GM23338 (cell line): ENCODE measurements at regions not wholly inside any gene's neighbourhood (a gene's known extent, or its start where the extent isn't known, plus 50 kb on each side); places are given as distances from the start of the nearest gene placed in this dataset.
A peak's percentile ranks its signal among the peaks of the same experiment; 100 is the strongest.

Experiments used
- ATAC-seq: fragments of 200-7000 bp; cut with Tn5 transposase; 3 replicates; pipeline ENCODE4 v1.9.1; 2020
- DNase-seq: peaks from one replicate; pipeline ENCODE4 v3.0.0-alpha.2; 2015; ENCODE audit warnings: low spot score
- H2AFZ ChIP-seq: fragments of 200-600 bp; sonication (generic); 2 replicates; pipeline ENCODE4 v1.8.0; 2016; ENCODE audit warnings: antibody characterized with exemption, mild to moderate bottlenecking, moderate library complexity
- H3F3A ChIP-seq: fragments of 200-600 bp; sonication (generic); replicated peaks from 2 replicates; pipeline ENCODE4 v1.8.0; 2017; ENCODE audit warnings: antibody characterized with exemption, mixed run types, low read depth
- H3K27ac ChIP-seq: fragments of 200-600 bp; sonication (generic); 2 replicates; pipeline ENCODE4 v1.6.1; 2016; ENCODE audit warnings: low read depth
- H3K27me3 ChIP-seq: fragments of 200-600 bp; sonication (generic); 2 replicates; pipeline ENCODE4 v1.8.0; 2016; ENCODE audit warnings: mild to moderate bottlenecking, mixed run types, moderate library complexity; ENCODE audit not compliant: insufficient read depth
- H3K36me3 ChIP-seq: fragments of 200-600 bp; sonication (generic); 2 replicates; pipeline ENCODE4 v1.8.0; 2016; ENCODE audit warnings: mild to moderate bottlenecking; ENCODE audit not compliant: insufficient read depth
- H3K4me1 ChIP-seq: fragments of 200-600 bp; sonication (generic); 2 replicates; pipeline ENCODE4 v1.8.0; 2016; ENCODE audit warnings: mild to moderate bottlenecking, moderate library complexity; ENCODE audit not compliant: insufficient read depth
- H3K4me2 ChIP-seq: fragments of 200-600 bp; sonication (generic); 2 replicates; pipeline ENCODE4 v1.7.1; 2017; ENCODE audit warnings: mixed run types
- H3K4me3 ChIP-seq: fragments of 200-600 bp; sonication (generic); 2 replicates; pipeline ENCODE4 v1.6.1; 2016; ENCODE audit warnings: mixed run types
- H3K79me2 ChIP-seq: fragments of 200-600 bp; sonication (generic); replicated peaks from 2 replicates; pipeline ENCODE4 v1.8.0; 2017; ENCODE audit warnings: mild to moderate bottlenecking; ENCODE audit not compliant: insufficient read depth
- H3K9me2 ChIP-seq: fragments of 200-600 bp; sonication (generic); 2 replicates; pipeline ENCODE4 v1.8.0; 2017; ENCODE audit not compliant: insufficient read depth
- H4K20me1 ChIP-seq: fragments of 200-600 bp; sonication (generic); replicated peaks from 2 replicates; pipeline ENCODE4 v1.8.0; 2017; ENCODE audit warnings: mild to moderate bottlenecking; ENCODE audit not compliant: insufficient read depth
- H3K27ac Mint-ChIP-seq: 2 replicates; pipeline ENCODE4 v1.8.0; 2020; ENCODE audit warnings: inconsistent platforms, mild to moderate bottlenecking, moderate library complexity, mixed read lengths
- H3K27me3 Mint-ChIP-seq: 3 replicates; pipeline ENCODE4 v1.8.0; 2022; ENCODE audit warnings: low read depth, mild to moderate bottlenecking, moderate library complexity, mixed read lengths, inconsistent platforms; ENCODE audit not compliant: insufficient read depth, poor library complexity
- H3K36me3 Mint-ChIP-seq: 3 replicates; pipeline ENCODE4 v1.8.0; 2021; ENCODE audit warnings: low read depth, mild to moderate bottlenecking, inconsistent platforms, moderate library complexity, mixed read lengths
- H3K4me1 Mint-ChIP-seq: 3 replicates; pipeline ENCODE4 v1.8.0; 2020; ENCODE audit warnings: mild to moderate bottlenecking, inconsistent platforms, mixed read lengths
- H3K4me3 Mint-ChIP-seq: 3 replicates; pipeline ENCODE4 v1.8.0; 2021; ENCODE audit warnings: moderate library complexity, mild to moderate bottlenecking, inconsistent platforms, mixed read lengths
- H3K9me3 Mint-ChIP-seq: 3 replicates; pipeline ENCODE4 v1.8.0; 2020; ENCODE audit warnings: moderate library complexity, mild to moderate bottlenecking, inconsistent platforms, mixed read lengths
- CREB1 ChIP-seq: fragments of 250-450 bp; sonication (Bioruptor Pico); IDR thresholded peaks from 2 replicates; pipeline ENCODE4 v1.5.0; 2020; ENCODE audit warnings: low read depth, mild to moderate bottlenecking, moderate library complexity
- CTCF ChIP-seq, 2 experiments: fragments of 200-600 bp in 1 of 2; sonication (generic) in 1 of 2; conservative IDR thresholded peaks; 2 replicates each; pipeline versions ENCODE4 v1.5.1 to v1.6.1; 2016 to 2017; ENCODE audit warnings: antibody characterized with exemption in 2 of 2, low read depth in 2 of 2, mild to moderate bottlenecking in 2 of 2, moderate library complexity in 1 of 2
- EZH2 ChIP-seq: fragments of 200-600 bp; sonication (generic); IDR thresholded peaks from one replicate; pipeline ENCODE4 v1.8.0; 2017; ENCODE audit warnings: antibody characterized with exemption, mild to moderate bottlenecking, low read depth; ENCODE audit not compliant: unreplicated experiment
- EZH2phosphoT487 ChIP-seq: fragments of 200-600 bp; sonication (generic); IDR thresholded peaks from one replicate; pipeline ENCODE4 v1.8.1; 2018; ENCODE audit warnings: antibody characterized with exemption; ENCODE audit not compliant: unreplicated experiment
- JUNB ChIP-seq: IDR thresholded peaks from one replicate; pipeline ENCODE4 v1.6.1; 2016; ENCODE audit warnings: antibody characterized with exemption; ENCODE audit not compliant: unreplicated experiment
- NANOG ChIP-seq: IDR thresholded peaks from 2 replicates; pipeline ENCODE4 v1.6.1; 2016; ENCODE audit warnings: antibody characterized with exemption, borderline replicate concordance
- POLR2AphosphoS5 ChIP-seq: IDR thresholded peaks from 2 replicates; pipeline ENCODE4 v1.6.1; 2016; ENCODE audit warnings: antibody characterized with exemption, low read depth
- REST ChIP-seq: IDR thresholded peaks from one replicate; pipeline ENCODE4 v1.6.1; 2018; ENCODE audit warnings: antibody characterized with exemption; ENCODE audit not compliant: unreplicated experiment
- STAT1 ChIP-seq: IDR thresholded peaks from one replicate; pipeline ENCODE4 v1.6.1; 2016; ENCODE audit warnings: antibody characterized with exemption; ENCODE audit not compliant: unreplicated experiment
- ZNF114 ChIP-seq: fragments of 250-450 bp; sonication (Bioruptor Pico); IDR thresholded peaks from 2 replicates; pipeline ENCODE4 v1.5.0; 2020; ENCODE audit warnings: mild to moderate bottlenecking, moderate library complexity
- ZNF331 ChIP-seq: fragments of 250-450 bp; sonication (Bioruptor Pico); IDR thresholded peaks from 2 replicates; pipeline ENCODE4 v1.5.0; 2020; ENCODE audit warnings: low read depth, mild to moderate bottlenecking, moderate library complexity
- TF ChIP-seq, protein P1 (sequence below): fragments of 250-450 bp; sonication (Bioruptor Pico); IDR thresholded peaks from 2 replicates; pipeline ENCODE4 v1.5.0; 2020; ENCODE audit warnings: mild to moderate bottlenecking, moderate library complexity
- TF ChIP-seq, protein P2 (sequence below): IDR thresholded peaks from 2 replicates; pipeline ENCODE4 v1.6.1; 2016; ENCODE audit warnings: antibody characterized with exemption

DNA sequence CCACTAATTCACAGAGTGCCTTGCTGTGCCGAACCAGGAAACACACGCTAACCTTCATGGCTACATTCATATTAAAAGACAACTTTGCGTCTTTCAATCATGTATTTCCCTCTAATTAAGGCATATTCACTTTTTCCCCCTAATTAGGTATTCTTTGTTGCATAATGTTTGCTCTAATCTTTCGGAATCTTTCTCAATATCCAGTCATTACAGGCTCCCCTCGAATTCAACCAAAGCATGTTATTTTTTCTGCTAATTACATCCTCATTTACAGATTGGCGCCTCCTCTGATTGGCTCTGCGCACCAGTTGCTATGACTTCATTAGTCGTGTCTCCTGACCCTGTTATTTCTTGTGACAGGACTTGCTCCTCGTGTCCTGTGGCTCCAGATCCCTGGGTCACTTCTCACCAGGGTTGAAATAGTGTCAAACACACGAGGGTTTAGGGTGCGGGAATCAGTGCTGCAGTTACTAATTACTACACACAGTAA is 226.7 kb upstream of the TSHZ3 start:
- no peak overlapping the region for H3K4me3 ChIP-seq
- H3K4me2 ChIP-seq, result no peak overlapping the region
- no peak overlapping the region for H3K4me3 Mint-ChIP-seq
- H3K4me1 ChIP-seq, result peaks cover 6% of the 10 kb centered on the region
- DNase-seq, result no peak
- peaks cover 31% of the 10 kb centered on the region for H3K4me1 Mint-ChIP-seq
- no peaks in the 10 kb centered on the region for H3K36me3 ChIP-seq
- TF ChIP-seq, protein P1, sequence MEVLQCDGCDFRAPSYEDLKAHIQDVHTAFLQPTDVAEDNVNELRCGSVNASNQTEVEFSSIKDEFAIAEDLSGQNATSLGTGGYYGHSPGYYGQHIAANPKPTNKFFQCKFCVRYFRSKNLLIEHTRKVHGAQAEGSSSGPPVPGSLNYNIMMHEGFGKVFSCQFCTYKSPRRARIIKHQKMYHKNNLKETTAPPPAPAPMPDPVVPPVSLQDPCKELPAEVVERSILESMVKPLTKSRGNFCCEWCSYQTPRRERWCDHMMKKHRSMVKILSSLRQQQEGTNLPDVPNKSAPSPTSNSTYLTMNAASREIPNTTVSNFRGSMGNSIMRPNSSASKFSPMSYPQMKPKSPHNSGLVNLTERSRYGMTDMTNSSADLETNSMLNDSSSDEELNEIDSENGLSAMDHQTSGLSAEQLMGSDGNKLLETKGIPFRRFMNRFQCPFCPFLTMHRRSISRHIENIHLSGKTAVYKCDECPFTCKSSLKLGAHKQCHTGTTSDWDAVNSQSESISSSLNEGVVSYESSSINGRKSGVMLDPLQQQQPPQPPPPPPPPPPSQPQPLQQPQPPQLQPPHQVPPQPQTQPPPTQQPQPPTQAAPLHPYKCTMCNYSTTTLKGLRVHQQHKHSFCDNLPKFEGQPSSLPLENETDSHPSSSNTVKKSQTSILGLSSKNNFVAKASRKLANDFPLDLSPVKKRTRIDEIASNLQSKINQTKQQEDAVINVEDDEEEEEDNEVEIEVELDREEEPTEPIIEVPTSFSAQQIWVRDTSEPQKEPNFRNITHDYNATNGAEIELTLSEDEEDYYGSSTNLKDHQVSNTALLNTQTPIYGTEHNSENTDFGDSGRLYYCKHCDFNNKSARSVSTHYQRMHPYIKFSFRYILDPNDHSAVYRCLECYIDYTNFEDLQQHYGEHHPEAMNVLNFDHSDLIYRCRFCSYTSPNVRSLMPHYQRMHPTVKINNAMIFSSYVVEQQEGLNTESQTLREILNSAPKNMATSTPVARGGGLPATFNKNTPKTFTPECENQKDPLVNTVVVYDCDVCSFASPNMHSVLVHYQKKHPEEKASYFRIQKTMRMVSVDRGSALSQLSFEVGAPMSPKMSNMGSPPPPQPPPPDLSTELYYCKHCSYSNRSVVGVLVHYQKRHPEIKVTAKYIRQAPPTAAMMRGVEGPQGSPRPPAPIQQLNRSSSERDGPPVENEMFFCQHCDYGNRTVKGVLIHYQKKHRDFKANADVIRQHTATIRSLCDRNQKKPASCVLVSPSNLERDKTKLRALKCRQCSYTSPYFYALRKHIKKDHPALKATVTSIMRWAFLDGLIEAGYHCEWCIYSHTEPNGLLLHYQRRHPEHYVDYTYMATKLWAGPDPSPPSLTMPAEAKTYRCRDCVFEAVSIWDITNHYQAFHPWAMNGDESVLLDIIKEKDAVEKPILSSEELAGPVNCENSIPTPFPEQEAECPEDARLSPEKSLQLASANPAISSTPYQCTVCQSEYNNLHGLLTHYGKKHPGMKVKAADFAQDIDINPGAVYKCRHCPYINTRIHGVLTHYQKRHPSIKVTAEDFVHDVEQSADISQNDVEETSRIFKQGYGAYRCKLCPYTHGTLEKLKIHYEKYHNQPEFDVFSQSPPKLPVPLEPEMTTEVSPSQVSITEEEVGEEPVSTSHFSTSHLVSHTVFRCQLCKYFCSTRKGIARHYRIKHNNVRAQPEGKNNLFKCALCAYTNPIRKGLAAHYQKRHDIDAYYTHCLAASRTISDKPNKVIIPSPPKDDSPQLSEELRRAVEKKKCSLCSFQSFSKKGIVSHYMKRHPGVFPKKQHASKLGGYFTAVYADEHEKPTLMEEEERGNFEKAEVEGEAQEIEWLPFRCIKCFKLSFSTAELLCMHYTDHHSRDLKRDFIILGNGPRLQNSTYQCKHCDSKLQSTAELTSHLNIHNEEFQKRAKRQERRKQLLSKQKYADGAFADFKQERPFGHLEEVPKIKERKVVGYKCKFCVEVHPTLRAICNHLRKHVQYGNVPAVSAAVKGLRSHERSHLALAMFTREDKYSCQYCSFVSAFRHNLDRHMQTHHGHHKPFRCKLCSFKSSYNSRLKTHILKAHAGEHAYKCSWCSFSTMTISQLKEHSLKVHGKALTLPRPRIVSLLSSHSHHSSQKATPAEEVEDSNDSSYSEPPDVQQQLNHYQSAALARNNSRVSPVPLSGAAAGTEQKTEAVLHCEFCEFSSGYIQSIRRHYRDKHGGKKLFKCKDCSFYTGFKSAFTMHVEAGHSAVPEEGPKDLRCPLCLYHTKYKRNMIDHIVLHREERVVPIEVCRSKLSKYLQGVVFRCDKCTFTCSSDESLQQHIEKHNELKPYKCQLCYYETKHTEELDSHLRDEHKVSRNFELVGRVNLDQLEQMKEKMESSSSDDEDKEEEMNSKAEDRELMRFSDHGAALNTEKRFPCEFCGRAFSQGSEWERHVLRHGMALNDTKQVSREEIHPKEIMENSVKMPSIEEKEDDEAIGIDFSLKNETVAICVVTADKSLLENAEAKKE (CRISPR knock-in tag), result no peak
- no peak for TF ChIP-seq STAT1
- no peak for TF ChIP-seq NANOG
- TF ChIP-seq EZH2, result no peak
- TF ChIP-seq, protein P2, sequence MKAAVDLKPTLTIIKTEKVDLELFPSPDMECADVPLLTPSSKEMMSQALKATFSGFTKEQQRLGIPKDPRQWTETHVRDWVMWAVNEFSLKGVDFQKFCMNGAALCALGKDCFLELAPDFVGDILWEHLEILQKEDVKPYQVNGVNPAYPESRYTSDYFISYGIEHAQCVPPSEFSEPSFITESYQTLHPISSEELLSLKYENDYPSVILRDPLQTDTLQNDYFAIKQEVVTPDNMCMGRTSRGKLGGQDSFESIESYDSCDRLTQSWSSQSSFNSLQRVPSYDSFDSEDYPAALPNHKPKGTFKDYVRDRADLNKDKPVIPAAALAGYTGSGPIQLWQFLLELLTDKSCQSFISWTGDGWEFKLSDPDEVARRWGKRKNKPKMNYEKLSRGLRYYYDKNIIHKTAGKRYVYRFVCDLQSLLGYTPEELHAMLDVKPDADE, result no peak
- no peak for TF ChIP-seq REST
- no peak for TF ChIP-seq ZNF331 (CRISPR knock-in tag)
- no peak for TF ChIP-seq JUNB
- TF ChIP-seq ZNF114, result no peak
- no peak for TF ChIP-seq EZH2phosphoT487
- TF ChIP-seq CREB1 (CRISPR knock-in tag), result no peak
- no peak for TF ChIP-seq CTCF (conservative IDR thresholded peaks at IDR 0.05; ENCODE audit: low read depth in 2 of 2)
- no peak for TF ChIP-seq POLR2AphosphoS5
- no peaks in the 10 kb centered on the region for H3K36me3 Mint-ChIP-seq
- no peaks in the 10 kb centered on the region for H4K20me1 ChIP-seq
- no peaks in the 10 kb centered on the region for H3K9me3 Mint-ChIP-seq
- H3F3A ChIP-seq, result no peaks in the 10 kb centered on the region
- H2AFZ ChIP-seq, result peak overlapping the region; percentile 6; the same call in 1 of the 2 replicates
- no peak overlapping the region for H3K27ac Mint-ChIP-seq
- no peaks in the 10 kb centered on the region for H3K9me2 ChIP-seq
- no peaks in the 10 kb centered on the region for H3K27me3 Mint-ChIP-seq
- no peaks in the 10 kb centered on the region for H3K27me3 ChIP-seq
- H3K27ac ChIP-seq, result no peak overlapping the region
- no peak for ATAC-seq
- H3K79me2 ChIP-seq, result no peaks in the 10 kb centered on the region
